Kidney glomerular epithelial cell (primary cell): ENCODE measurements at regions not wholly inside any gene's neighbourhood (a gene's known extent, or its start where the extent isn't known, plus 50 kb on each side); places are given as distances from the start of the nearest gene placed in this dataset.

Source experiments
- DNase-seq: peaks from one replicate; lab custom pipeline; 2025; lab: John Stamatoyannopoulos, UW

GRCh38 chr22:48496987-48497650 is 1330.6 kb downstream of the BRD1 start:
- no peak for DNase-seq

GRCh38 chr22:48496226-48496845 is 1331.3 kb downstream of the BRD1 start:
- DNase-seq = no peak

GRCh38 chr22:48495751-48496080 is 1332.0 kb downstream of the BRD1 start:
- DNase-seq = no peak

DNA sequence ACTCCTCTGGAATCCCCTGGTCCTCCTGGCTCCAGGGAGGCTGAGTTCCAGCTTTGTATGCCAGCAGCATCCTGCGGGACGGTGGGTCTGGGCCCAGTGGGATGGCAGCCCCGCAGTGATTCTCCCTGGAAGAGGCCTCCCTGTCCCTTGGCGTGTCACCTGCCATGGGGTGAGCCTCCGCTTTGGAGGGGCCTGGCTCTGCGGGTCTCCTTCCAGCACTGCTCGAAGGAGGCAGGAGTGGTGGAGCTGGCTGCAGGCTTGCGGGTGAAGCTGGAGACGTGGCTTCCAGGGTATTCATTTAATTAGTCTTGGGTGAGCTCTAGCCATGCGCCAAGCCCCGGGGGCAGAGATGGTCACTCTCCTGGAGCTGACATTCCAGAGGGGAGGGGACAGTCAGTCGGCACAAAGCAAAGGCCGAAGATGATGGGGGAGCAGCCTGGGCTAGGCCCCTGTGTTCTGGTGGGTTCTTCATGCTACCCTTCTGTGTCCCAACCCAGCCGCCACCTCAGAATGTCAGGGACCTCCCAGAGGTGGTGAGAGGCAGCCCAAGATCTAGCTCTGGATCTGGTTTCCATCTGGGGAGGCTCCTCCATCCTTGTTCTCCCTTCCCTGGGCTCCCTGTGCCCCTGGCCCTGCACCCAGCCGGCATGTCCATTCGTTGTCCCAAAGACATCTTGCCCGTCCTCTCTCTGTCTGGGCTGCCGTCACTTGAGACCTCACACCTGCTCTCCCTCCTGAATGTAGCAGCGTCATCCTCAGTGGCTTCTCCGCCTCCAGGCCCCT is 1332.5 kb downstream of the BRD1 start:
- no peak for DNase-seq

DNA sequence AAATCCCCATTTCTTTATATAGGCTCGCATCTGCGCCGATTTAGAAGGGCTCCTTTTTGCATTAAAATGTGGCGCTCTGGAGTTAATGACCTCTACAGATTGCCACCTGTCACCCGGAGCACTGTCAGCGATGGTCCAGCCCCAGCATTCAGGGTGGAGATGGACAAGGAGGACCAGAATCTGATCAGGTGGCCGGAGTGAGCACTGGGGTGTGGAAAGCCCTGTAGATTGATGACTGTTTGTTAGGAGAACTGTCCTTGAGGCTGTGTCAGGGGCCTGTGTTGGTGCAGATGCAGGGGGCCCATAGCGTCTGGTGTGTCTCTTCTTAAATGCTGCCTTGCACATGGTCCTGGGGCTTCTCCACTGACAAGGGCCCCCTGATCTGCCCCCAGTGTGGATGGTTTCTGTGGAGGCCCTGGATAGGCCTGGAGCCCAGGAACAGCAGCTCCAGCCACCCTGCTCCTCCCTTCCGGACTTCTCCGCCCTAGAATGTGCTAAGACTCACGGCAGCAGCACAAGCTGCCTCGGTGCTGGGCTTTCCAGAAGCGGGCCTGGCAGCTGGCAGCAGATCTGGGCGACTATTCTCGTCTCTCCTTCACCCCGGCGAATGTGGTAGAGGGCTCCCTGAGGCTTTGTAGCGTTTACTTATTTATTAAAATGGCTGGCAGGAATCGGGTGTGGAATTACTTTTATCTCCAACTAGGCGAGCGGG is 1333.3 kb downstream of the BRD1 start:
- no peak for DNase-seq

DNA sequence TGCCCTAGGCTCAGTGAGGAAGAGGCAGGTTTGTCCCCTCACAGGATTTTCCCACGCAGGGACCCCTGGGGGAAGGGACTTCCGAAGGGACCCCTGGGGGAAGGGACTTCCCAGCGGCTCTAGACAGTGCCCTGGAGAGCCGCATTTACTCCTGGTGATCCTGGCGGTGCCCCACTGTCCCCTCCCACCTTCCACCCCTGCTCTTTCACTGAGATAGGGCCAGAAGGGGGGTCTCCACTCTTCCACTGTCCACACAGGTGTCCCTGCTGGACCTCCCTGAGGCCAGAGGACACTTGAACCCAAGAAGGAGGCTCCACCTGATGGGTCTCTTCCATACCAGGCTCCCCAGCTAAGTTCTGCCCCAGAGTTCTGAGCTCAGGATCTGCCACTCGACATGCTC is 1333.9 kb downstream of the BRD1 start:
- no peak for DNase-seq

- DNase-seq = peak; percentile 61
Measured at GRCh38 chr22:48492366-48493320, 1335.0 kb downstream of the BRD1 start.

DNA sequence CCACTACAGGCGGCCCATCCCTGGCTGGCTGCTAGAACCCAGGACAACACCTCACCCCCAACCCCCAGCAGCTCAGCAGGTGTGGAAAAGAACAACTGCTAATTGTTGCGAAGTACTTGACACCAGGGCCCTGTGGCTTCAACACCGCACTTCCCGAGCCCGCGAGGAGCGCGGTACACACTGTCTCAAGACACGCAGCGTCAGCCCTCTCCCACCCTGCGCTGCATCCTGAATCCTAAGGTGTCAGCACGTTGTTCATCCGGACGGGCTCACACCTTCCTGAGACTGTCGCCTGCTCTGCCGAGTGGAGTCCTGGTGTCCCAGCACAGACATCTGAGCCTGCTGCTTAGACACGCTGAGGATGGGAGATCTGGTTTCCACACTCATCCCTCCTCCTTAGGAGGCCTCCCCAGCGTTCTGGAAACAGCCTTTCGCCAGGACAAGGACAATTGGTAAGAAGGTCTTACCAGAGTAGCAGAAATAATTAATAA is 1336.2 kb downstream of the BRD1 start:
- no peak for DNase-seq

DNA sequence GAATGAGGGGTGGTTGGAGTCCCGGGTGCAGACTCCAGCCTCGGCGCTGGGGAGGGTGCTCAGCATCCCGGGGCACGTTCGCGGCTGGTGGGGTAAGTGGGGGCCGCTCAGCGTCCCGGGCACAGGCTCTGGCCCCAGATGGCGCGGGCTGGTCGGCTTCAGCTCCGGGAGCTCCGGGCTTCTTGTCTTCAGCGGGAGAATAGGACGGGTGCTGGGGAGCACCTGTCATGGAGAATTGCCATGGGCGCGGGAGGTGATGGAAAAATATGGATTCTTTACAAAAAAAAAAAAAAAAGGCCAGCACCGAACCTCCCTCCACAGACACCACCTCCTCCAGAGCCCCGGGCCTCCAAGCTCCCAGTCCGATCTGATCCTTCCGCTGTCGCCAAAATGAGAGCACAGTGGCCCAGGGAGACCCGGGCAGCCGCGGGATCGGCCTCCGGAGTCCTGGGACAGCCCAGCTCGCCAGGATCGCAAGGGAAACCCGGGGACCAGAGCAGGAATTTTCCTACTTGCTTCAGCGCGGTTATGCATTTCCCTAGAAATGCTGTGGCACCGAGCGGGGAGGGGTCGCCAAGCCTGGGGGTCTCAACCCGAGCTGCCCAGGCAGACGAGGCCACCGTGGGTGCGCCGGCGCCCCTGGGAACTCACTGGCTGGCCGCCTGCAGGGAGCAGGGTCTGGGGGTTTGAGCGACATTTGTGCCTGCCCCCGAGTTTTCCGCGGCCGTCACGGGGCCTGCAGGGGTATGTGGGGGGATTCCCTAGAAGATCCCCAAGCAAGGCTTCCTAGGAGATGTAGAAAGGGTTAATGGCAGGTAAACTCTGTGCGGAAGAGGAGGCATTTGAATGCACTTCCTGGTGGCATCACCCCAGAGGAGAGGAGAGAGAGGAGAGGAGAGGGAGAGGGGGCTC is 1336.9 kb downstream of the BRD1 start:
- DNase-seq = no peak

- DNase-seq = no peak
Measured at GRCh38 chr22:48489551-48490499, 1337.8 kb downstream of the BRD1 start.

GRCh38 chr22:48488611-48489511 is 1338.8 kb downstream of the BRD1 start:
- DNase-seq = no peak

DNA sequence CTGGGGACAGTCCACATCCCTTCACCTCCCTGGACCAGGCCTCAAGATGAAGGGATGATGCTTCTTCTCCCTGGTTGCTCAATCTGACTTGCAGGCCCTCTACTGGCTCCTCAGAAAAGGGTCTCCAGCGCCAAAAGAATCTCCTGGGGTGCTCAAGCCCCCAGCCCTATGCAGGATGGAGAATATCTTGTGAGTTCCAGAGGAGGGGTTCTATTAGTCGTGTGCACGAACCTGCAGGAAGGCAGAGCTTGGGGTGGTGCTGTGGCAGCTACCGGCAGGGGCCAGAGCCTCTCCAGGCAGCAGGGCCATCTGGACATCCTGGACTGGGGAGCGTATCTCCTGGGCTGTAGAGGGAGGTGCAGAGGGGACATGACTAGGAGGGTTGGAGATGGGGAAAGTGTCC is 1339.5 kb downstream of the BRD1 start:
- DNase-seq = no peak

GRCh38 chr22:48486558-48486957 is 1341.1 kb downstream of the BRD1 start:
- no peak for DNase-seq

- no peak for DNase-seq
Measured at GRCh38 chr22:48486134-48486532, 1341.5 kb downstream of the BRD1 start.

GRCh38 chr22:48485149-48486133 is 1342.2 kb downstream of the BRD1 start:
- no peak for DNase-seq

DNA sequence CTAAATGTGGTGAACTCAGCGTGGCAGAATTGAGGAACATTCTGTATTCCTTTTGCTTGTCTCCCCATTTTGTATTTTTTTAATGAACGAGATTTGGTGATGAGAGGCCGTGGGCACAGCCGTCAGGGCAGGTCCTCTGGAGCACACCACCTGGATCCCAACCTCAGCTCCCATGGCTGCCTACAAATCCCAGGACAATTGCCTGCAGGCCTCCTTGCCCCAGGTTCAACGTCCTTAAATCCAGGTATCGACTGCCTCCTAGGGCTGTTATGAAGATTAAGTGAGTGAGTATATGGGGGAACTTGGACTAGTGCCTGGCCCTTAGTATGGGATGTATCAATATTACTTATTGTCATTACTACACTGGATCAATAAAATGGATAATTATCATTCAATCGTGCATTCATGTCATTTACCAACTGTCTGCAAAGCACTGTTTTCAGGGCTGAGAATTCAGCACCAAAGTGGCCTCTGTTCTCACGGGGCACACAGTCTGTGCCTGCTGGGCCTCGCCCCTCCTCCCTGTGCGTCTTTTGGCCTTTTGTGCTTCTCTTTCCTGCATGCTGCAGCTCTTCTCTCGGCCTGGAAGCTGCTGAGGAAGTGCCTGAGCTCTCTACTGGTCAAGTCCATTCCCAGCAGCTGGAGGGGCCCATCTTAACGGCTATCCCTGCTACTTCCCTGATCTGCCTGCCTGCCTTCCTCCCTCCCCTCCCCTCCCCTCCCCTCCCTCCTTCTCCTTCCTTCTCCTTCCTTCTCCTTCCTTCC is 1343.7 kb downstream of the BRD1 start:
- no peak for DNase-seq
